Mesothelial cell of epicardium (in vitro differentiated cells): ENCODE measurements at regions not wholly inside any gene's neighbourhood (a gene's known extent, or its start where the extent isn't known, plus 50 kb on each side); places are given as distances from the start of the nearest gene placed in this dataset.

Experiments used
- DNase-seq, 2 experiments: peaks; one replicate each; pipeline ENCODE4 v3.0.0; 2021; ENCODE audit warnings: low spot score in 2 of 2; ENCODE audit not compliant: unreplicated experiment in 2 of 2
- H3K27ac Mint-ChIP-seq: 2 replicates; pipeline ENCODE4 v1.8.0; 2021; ENCODE audit warnings: mixed read lengths
- H3K27me3 Mint-ChIP-seq: 2 replicates; pipeline ENCODE4 v1.8.0; 2021; ENCODE audit warnings: low read depth, mixed read lengths
- H3K36me3 Mint-ChIP-seq: 2 replicates; pipeline ENCODE4 v1.8.0; 2021; ENCODE audit warnings: mixed read lengths
- H3K4me1 Mint-ChIP-seq: 2 replicates; pipeline ENCODE4 v1.8.0; 2021; ENCODE audit warnings: mixed read lengths
- H3K4me3 Mint-ChIP-seq: 2 replicates; pipeline ENCODE4 v1.8.0; 2021; ENCODE audit warnings: mild to moderate bottlenecking, moderate library complexity, mixed read lengths
- H3K9me3 Mint-ChIP-seq: 2 replicates; pipeline ENCODE4 v1.8.0; 2021; ENCODE audit warnings: mixed read lengths
- CTCF ChIP-seq: fragments of 200-600 bp; sonication (generic); IDR thresholded peaks from one replicate; pipeline ENCODE4 v1.5.0; 2021; ENCODE audit warnings: antibody characterized with exemption; ENCODE audit not compliant: unreplicated experiment

GRCh38 chr10:120998782-120999285 lies 147.7 kb downstream of the WDR11 start:
- no peak overlapping the region for H3K27ac Mint-ChIP-seq
- peaks cover 10% of the 10 kb centered on the region for H3K36me3 Mint-ChIP-seq
- no peaks in the 10 kb centered on the region for H3K27me3 Mint-ChIP-seq
- peaks cover 6% of the 10 kb centered on the region for H3K4me1 Mint-ChIP-seq
- no peak for TF ChIP-seq CTCF
- H3K4me3 Mint-ChIP-seq = no peak overlapping the region
- no peak for DNase-seq
- H3K9me3 Mint-ChIP-seq = peaks cover 14% of the 10 kb centered on the region

DNA sequence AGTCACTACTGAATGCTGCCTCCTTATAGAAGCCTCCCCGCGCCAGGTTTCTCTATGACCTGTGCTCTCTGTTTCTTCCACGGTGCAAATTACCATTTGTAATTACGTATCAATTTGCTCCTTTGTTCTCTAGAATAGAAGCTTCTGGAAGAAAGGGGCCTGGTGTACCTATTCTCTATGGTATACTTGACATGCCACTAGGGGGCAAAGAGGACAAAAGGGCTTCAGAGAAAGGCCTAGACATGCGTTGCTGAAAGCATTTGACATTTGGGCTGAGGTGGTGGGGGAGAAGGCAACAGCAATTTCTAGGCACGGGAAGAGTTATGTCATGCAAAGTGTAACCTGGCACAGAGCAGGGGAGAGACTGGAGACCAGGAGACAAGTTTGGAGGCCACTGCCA lies 148.7 kb downstream of the WDR11 start:
- Mint-ChIP-seq H3K9me3 (peaks cover 20% of the 10 kb centered on the region), H3K36me3 (peaks cover 14% of the 10 kb centered on the region), H3K27ac (no peak overlapping the region), H3K27me3 (no peaks in the 10 kb centered on the region), H3K4me3 (no peak overlapping the region), H3K4me1 (peaks cover 6% of the 10 kb centered on the region)
- no peak for DNase-seq
- TF ChIP-seq CTCF = no peak

- H3K4me3 Mint-ChIP-seq = no peak overlapping the region
- H3K4me1 Mint-ChIP-seq = no peaks in the 10 kb centered on the region
- no peak for TF ChIP-seq CTCF
- H3K27me3 Mint-ChIP-seq = no peaks in the 10 kb centered on the region
- peaks cover 31% of the 10 kb centered on the region for H3K36me3 Mint-ChIP-seq
- DNase-seq = no peak
- H3K27ac Mint-ChIP-seq = no peak overlapping the region
- peaks cover 42% of the 10 kb centered on the region for H3K9me3 Mint-ChIP-seq
Observed at GRCh38 chr10:121002586-121003205, 151.5 kb downstream of the WDR11 start.

DNA sequence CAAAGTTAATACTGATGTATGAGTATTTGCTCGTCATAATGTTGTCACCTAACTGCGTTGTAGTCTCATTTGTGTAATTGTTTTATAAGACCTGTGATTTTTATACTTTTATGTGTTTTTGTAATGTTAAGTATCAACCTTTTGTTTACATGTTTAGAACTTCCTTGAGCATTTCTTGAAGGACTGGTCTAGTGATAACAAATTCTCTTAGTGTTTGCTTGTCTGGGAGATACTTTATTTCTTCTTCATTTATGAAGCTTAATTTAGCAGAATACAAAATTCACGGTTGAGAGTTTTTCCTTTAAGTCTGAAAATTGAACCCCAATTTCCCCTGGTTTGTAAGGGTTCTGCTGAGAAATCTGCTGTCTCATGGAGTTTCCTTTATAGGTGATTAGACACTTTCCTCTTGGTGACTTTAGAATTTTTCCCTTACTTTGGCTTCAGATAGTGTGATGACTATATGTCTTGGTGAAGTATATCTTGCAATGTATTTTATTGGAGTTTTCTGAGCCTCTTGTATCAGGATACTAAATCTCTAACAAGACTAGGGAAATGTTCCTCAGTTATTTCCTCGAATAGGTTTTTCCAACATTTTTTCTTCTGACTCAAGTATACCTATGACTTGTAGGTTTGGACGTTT lies 154.9 kb downstream of the WDR11 start:
- peaks cover 31% of the 10 kb centered on the region for H3K36me3 Mint-ChIP-seq
- no peaks in the 10 kb centered on the region for H3K4me1 Mint-ChIP-seq
- TF ChIP-seq CTCF = no peak
- peaks cover 46% of the 10 kb centered on the region for H3K9me3 Mint-ChIP-seq
- H3K4me3 Mint-ChIP-seq = no peak overlapping the region
- no peak for DNase-seq
- no peaks in the 10 kb centered on the region for H3K27me3 Mint-ChIP-seq
- H3K27ac Mint-ChIP-seq = no peak overlapping the region

DNA sequence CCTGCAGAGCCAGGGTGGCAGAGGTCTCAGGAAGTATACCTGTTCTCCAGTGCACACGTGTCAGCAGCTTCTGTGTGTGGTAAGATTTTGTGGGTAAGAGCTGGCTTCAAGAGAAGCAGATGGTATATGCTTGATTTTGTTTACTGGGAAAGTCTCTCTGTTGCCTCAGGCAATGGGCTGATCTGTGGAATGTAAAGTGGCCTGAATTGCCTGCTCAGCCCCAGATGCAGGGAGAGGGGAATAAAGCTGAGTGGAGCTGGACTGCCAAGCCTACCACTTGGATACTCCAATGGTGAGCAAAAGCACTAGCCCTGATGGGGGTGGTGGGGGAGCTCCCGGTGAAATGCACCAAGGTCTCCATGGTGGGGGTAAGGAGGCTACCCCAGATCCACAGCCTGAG lies 156.1 kb downstream of the WDR11 start:
- TF ChIP-seq CTCF = no peak
- H3K27ac Mint-ChIP-seq = no peak overlapping the region
- no peak overlapping the region for H3K4me3 Mint-ChIP-seq
- H3K9me3 Mint-ChIP-seq = peaks cover 57% of the 10 kb centered on the region
- no peaks in the 10 kb centered on the region for H3K27me3 Mint-ChIP-seq
- no peak for DNase-seq
- H3K4me1 Mint-ChIP-seq = no peaks in the 10 kb centered on the region
- H3K36me3 Mint-ChIP-seq = peaks cover 34% of the 10 kb centered on the region
